Mononuclear cell (primary cell): ENCODE measurements at regions not wholly inside any gene's neighbourhood (a gene's known extent, or its start where the extent isn't known, plus 50 kb on each side); places are given as distances from the start of the nearest gene placed in this dataset.

Experiments used
- H3K27me3 ChIP-seq: 2 replicates; pipeline ENCODE4 v1.6.0; 2011; ENCODE audit warnings: low read length, control low read depth; ENCODE audit not compliant: insufficient read depth
- H3K4me1 ChIP-seq: 2 replicates; pipeline ENCODE4 v1.5.1; 2011; ENCODE audit warnings: mild to moderate bottlenecking, low read length, control low read depth; ENCODE audit not compliant: insufficient read depth
- H3K4me3 ChIP-seq: 2 replicates; pipeline ENCODE4 v1.5.1; 2011; ENCODE audit warnings: mild to moderate bottlenecking, low read length, moderate library complexity
- H3K9me3 ChIP-seq: 2 replicates; pipeline ENCODE4 v1.5.1; 2011; ENCODE audit warnings: low read depth, mild to moderate bottlenecking, control low read depth, low read length

DNA sequence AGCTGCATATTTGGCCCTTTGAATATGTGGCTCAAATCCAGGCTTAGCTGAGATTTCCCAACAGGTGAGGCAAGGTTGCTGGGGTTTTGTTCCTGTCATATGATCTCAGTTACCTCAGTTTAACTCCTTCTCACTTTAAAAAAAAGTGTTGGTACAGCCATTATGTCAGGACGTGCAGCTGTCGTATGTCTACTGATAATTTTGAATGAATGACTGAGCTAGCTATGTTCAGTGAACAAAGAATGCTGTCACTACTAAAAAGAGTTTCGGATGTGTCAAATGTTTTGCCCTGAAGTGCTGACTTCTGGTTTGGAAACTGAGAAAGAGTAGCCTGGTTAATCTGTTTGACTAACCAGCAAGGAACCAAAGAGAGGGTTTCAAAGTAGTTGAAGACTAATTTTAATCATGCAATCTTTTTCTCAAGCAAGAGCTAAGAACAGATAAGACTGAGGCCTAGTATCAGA, 106.3 kb upstream of the NR3C1 start:
- Histone ChIP-seq H3K27me3 (no peaks in the 10 kb centered on the region), H3K4me1 (no peaks in the 10 kb centered on the region), H3K4me3 (no peak overlapping the region), H3K9me3 (no peaks in the 10 kb centered on the region)

DNA sequence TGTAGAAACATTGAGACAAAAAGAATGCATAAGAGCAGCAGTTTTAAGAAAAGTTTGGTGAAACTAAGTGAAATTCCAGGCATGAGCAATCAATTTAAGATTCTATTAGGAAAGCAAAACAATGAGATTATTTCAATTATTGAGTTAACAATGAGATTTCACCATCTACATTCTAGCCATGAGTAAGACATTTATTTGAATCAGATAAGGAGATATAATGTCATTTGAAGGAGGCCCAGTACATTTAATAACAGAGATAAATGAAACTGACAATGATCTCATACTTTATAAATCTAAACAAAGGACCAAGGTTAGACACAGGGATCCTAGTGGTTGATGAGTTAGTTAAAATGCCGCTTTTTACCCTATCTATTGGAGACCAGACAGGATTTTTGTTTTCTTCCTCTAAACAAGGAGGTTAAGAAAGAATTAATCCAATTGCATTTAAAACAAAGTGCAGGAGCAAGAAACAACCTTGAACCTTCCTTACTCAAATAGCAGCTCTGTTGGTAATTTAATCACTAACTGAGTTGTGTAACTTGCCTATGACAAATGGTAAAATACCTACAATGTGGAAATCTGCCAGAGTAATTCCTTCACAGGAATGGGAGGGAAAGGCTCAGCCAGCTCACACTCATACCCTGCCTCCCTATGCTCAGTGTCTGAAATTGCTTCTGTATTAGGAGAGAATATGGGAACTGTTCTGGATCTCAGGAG, 103.5 kb upstream of the NR3C1 start:
- H3K4me1 ChIP-seq = no peaks in the 10 kb centered on the region
- H3K4me3 ChIP-seq = no peak overlapping the region
- no peaks in the 10 kb centered on the region for H3K9me3 ChIP-seq

DNA sequence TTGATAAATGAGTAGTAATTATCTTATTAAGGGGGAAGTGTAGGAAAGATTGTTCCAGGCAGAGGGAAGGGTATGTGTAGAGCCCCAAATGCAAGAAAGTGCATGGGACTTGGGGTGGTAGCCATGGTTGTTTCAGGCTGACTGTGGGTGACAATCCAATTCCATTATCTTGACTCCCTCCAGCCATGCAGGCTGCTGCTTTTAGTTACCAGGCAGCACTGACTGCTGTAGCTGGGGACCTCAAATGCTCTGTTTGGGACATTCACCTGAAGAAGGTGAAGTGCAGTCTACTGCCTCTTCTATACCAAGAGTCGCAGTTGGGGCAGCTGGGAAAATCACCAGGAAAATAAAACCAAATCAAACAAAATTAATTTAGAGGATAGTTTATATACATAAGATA, 102.4 kb upstream of the NR3C1 start:
- Histone ChIP-seq H3K27me3 (no peaks in the 10 kb centered on the region), H3K9me3 (no peaks in the 10 kb centered on the region), H3K4me3 (no peak overlapping the region), H3K4me1 (no peaks in the 10 kb centered on the region)

More for the DNA sequence above, 103.5 kb upstream of the NR3C1 start:
- no peaks in the 10 kb centered on the region for H3K27me3 ChIP-seq

DNA sequence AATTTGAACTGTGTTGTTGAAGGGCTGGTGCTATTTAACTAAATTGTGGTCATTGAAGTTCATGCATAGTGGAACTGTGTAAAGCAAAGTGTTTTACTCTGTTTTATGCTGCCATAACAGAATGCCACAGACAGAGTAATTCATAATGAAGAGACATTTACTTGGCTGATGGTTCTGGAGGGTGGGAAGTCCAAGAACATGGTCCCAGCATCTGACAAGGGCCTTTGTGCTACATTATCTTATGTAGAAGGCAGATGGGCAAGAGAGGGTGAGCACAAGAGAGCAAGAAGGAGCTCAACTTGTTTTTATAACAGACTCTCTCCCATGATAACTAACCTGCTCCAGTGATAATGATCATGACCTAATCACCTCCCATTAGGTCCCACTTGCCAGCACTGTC, 101.9 kb upstream of the NR3C1 start:
- no peaks in the 10 kb centered on the region for H3K9me3 ChIP-seq
- H3K4me3 ChIP-seq = no peak overlapping the region
- H3K27me3 ChIP-seq = no peaks in the 10 kb centered on the region
- H3K4me1 ChIP-seq = no peaks in the 10 kb centered on the region

DNA sequence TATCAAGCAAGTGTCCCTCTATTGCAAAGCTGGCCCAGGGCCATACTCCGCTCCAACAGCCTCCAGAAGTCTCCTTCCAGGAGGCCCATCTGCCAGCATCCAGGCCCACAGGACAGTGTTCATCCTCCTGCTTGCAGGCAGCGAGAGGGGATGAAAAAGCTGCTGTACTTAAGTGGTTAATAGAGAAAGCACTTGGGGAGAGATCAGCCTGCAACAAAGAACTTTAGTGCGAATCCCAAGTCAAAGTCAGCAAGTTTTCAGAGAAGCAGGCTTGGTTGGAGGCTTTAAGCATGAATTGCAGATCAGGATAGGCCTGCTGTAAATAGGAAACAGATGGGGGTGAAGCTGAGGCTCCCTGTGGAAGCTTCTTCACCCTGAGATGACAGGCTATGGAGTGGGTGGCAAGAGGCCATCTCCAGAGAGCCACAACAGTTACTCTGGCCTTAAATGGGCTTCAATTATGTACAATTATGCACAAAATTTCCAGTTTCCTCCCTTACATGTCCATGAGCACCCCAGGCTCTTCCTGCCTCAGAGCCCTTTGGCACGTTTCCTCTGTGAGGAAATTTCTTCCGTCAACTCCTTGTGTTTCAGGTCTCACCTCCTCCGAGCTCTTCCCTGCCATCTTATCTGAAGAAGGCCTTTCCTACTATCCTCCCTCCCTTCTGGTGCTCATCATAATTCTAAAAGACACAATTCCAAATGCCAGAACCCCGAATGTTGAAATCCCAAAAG, 98.0 kb upstream of the NR3C1 start:
- Histone ChIP-seq H3K9me3 (no peaks in the 10 kb centered on the region), H3K4me3 (no peak overlapping the region), H3K27me3 (no peaks in the 10 kb centered on the region), H3K4me1 (no peaks in the 10 kb centered on the region)

DNA sequence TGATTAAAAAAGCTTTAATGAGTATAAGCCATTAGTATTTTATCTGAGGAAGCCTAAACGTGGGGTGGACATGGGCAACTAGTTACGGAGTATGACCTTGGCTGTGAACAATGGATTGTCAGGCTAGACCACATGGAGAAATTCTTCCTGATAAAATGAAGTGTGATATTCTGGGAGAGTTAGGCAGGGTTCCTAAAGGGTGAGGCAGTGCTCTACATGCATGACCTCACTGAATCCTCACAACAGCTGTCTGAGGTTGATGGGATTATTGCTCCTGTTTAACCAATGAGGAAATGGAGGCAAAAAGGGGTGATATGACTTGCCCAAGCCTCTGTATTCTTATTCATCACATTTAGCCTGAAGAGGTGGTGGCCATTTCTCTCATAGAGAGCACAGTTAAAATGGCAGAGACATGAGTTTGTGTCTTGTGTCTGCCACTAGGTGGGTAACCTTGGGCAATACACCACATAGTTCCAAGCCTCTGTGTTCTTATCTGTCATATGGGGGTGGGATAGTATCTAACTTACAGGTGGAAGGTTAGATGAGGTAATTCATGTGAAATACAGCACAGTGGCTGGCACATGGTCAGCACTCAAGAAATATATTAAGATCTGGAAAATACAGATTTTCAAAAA, 96.1 kb upstream of the NR3C1 start:
- Histone ChIP-seq H3K27me3 (no peaks in the 10 kb centered on the region), H3K9me3 (no peaks in the 10 kb centered on the region)

DNA sequence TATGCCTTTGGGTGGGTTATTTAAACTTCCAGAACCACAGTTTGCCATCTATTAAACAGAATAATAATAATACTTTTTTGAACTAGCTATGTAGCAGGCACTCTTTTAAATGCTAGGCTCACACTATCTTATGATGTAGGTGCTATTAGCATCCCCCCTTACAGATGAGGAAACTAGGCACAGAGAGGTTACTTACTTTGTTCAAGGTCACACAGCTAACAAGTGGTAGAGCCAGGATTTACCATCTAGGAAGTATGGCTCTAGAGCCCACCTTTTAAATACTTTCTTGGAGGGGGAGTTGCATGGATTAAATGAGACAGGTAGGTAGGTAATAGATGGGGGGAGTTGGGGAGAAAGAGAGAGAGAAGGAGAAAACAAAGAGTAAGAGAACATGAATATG, 95.3 kb upstream of the NR3C1 start:
- no peaks in the 10 kb centered on the region for H3K9me3 ChIP-seq
- H3K4me1 ChIP-seq = peaks cover 19% of the 10 kb centered on the region
- H3K27me3 ChIP-seq = no peaks in the 10 kb centered on the region
- H3K4me3 ChIP-seq = no peak overlapping the region

More for the DNA sequence above, 96.1 kb upstream of the NR3C1 start:
- Histone ChIP-seq H3K4me3 (no peak overlapping the region), H3K4me1 (peaks cover 13% of the 10 kb centered on the region)

DNA sequence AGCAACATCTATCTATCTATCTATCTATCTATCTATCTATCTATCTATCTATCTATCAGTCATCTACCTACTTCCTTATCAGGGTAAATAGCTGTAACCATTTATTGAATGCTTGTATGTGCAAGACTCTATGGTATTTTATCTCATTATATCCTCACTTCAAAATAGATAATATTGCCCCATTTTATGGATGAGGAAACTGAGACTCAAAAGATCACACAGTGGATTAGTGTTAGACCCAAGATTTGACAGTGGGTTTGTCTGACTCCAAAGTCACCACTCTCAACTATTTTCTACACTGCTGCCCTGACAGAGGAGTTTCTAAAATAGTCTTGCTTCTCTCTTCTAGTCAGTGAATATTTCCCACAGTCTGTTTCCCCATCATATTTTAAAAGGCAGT, 94.3 kb upstream of the NR3C1 start:
- Histone ChIP-seq H3K4me3 (no peak overlapping the region), H3K9me3 (no peaks in the 10 kb centered on the region), H3K27me3 (no peaks in the 10 kb centered on the region), H3K4me1 (peaks cover 19% of the 10 kb centered on the region)

DNA sequence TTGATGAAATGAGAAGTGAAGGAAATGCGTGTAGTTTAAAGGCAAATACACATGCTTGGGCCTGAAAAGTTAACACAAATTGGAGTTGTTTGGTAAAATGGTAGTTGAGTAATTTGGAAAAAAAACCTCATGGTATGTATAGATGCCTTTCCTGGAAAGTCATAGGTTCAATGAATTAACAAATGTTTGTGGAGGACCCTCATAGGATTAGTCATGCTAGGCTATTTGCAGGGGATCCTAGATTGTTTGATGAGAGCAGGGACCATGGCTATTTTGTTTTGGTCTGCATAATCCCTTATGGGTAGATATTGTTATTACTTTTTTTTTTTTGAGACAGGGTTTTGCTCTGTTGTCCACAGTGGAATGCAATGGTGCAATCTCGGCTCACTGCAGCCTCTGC, 93.5 kb upstream of the NR3C1 start:
- H3K4me1 ChIP-seq = peaks cover 19% of the 10 kb centered on the region
- no peak overlapping the region for H3K4me3 ChIP-seq
- H3K27me3 ChIP-seq = no peaks in the 10 kb centered on the region
- H3K9me3 ChIP-seq = no peaks in the 10 kb centered on the region

DNA sequence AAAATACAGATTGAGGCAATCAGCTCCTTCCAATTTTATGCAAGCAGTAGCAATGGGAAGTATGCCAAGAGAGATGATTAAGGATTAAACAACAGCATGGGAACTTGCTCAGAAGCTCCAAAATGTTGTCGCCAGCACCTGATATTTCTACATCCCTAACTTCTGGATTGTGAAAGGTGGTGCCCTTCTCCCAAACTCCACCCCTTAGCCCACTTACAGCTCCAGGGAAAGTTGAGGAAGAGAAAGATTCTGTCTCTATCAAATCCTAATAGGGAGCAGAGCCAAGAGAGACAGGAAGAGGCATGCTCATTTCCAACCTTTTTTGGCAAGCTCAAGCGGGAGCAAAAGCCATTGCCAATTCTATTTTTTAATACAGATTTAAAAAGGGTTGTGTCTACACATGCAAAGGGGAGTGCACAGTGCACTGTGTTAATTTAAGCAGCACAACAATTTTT, 92.4 kb upstream of the NR3C1 start:
- H3K27me3 ChIP-seq = no peaks in the 10 kb centered on the region
- no peak overlapping the region for H3K4me3 ChIP-seq
- H3K9me3 ChIP-seq = no peaks in the 10 kb centered on the region
- H3K4me1 ChIP-seq = peaks cover 22% of the 10 kb centered on the region

DNA sequence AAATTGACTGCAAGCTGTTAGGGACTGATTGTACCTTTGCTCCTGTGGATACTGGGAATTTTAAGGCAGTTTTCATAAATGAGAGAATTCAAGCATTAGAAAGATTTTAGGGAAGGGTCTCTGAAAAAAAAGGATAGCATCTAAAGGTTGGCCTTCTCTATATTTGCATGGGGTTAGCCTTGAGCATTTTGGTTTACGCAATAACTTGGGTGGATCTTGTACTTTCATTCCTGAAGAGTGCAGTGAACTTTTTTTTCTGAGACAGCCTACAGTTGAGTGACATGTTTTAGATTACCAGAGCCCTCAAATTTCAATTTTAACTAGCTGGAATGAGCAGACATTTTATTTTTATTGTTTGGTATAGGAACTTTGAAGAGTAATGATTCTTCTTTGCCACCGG, 91.6 kb upstream of the NR3C1 start:
- Histone ChIP-seq H3K9me3 (no peaks in the 10 kb centered on the region), H3K4me3 (no peak overlapping the region), H3K27me3 (no peaks in the 10 kb centered on the region), H3K4me1 (peaks cover 22% of the 10 kb centered on the region)

DNA sequence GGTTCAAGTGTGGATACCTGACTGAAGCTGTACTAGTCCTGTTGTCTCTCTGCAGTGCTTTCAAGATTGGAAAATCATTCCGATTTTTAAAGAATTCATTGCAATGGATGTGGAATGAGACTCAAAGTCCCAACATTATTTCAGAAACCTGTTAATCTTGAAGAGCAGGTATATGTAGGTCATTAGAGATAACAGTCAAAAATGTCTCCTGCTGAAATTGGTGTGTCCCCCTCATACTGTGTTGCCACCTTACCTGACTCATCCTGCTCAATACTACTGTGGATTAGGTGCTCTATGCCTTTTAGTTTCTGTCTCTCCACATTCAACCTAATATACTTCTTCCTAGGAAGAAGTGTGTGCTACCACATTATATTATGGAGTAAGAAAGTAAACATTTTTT, 91.1 kb upstream of the NR3C1 start:
- H3K9me3 ChIP-seq = no peaks in the 10 kb centered on the region
- H3K27me3 ChIP-seq = no peaks in the 10 kb centered on the region
- peaks cover 22% of the 10 kb centered on the region for H3K4me1 ChIP-seq
- no peak overlapping the region for H3K4me3 ChIP-seq

DNA sequence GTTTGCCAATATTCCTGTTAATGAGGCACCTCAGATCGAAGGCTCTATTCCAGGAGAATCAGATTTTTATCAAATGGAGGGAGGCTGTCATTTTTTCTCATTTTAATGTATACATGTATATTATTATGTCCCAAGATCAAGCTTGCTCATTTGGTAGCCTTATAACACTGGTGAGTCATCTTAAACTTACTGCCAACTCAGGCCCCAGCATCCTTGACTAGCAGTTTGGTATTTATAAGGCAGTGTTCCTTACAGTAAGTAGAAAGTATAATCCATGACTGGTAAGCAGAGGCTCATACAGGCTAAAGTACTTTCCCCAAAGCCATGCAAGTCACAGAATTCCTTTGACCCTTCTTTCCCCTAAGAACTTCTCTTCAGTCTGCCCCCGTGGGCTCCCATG, 90.7 kb upstream of the NR3C1 start:
- Histone ChIP-seq H3K4me3 (no peak overlapping the region), H3K4me1 (peaks cover 22% of the 10 kb centered on the region), H3K27me3 (no peaks in the 10 kb centered on the region), H3K9me3 (no peaks in the 10 kb centered on the region)

DNA sequence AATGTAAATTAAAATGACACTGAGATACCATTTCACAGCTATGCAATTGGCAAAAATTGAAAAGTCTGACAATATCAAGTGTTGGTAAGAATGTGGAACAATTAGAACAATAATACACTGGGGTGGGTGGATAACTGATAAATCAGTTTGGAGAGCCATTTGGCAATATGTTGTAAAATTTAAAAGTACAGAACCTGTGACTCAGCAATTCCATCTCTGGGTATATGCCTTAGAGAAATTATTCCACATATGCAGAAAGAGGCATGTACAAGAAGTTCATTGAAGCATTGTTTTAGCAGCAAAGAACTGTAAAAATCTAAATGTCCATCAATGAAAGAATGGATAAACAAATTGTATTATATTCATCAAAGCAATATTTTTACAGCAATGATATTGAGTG, 89.3 kb upstream of the NR3C1 start:
- no peak overlapping the region for H3K4me3 ChIP-seq
- H3K27me3 ChIP-seq = no peaks in the 10 kb centered on the region
- H3K4me1 ChIP-seq = peaks cover 22% of the 10 kb centered on the region
- H3K9me3 ChIP-seq = no peaks in the 10 kb centered on the region

DNA sequence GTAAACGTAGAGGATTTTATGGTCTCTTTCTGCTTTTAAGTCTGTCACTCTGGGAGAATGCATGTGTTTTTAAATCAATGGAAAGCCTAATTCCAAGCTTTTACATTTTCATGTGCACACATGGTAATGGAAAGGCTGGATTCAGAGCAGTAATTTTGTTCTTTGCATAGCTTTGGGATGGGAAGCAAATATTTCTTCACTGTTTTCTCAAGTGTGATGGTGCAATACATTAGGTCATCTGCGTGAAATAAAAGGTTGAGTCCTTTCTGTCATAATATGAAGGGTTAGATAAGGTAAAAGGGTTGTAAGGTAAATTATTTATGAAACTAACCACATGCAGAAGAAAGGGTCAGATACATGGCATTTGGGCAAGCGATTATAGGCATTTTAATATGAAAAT, 88.2 kb upstream of the NR3C1 start:
- Histone ChIP-seq H3K27me3 (no peaks in the 10 kb centered on the region), H3K4me1 (peaks cover 22% of the 10 kb centered on the region), H3K9me3 (no peaks in the 10 kb centered on the region), H3K4me3 (no peak overlapping the region)
